DOHH2 (cell line): ENCODE measurements at regions not wholly inside any gene's neighbourhood (a gene's known extent, or its start where the extent isn't known, plus 50 kb on each side); places are given as distances from the start of the nearest gene placed in this dataset.

ENCODE experiments used
- H3F3A ChIP-seq: fragments of 200-600 bp; sonication (generic), shearing (Covaris generic); 2 replicates; pipeline ENCODE4 v1.6.0; 2016; ENCODE audit warnings: antibody characterized with exemption, mild to moderate bottlenecking; ENCODE audit not compliant: control insufficient read depth, insufficient read depth
- H3K27ac ChIP-seq: fragments of 200-600 bp; sonication (generic); 2 replicates; pipeline ENCODE4 v1.5.1; 2014; ENCODE audit warnings: low read depth, mild to moderate bottlenecking, low read length, moderate library complexity
- H3K27me3 ChIP-seq: fragments of 200-600 bp; sonication (generic); 2 replicates; pipeline ENCODE4 v1.6.1; 2014; ENCODE audit warnings: mild to moderate bottlenecking, low read length, mixed read lengths; ENCODE audit not compliant: control insufficient read depth
- H3K36me3 ChIP-seq: fragments of 200-600 bp; sonication (generic); 2 replicates; pipeline ENCODE4 v1.6.1; 2014; ENCODE audit warnings: mild to moderate bottlenecking, low read length, moderate library complexity, mixed read lengths; ENCODE audit not compliant: control insufficient read depth
- H3K4me1 ChIP-seq: fragments of 200-600 bp; sonication (generic); 2 replicates; pipeline ENCODE4 v1.6.1; 2014; ENCODE audit warnings: mild to moderate bottlenecking, low read length, mixed read lengths; ENCODE audit not compliant: control insufficient read depth
- H3K4me2 ChIP-seq: fragments of 200-600 bp; sonication (generic); 2 replicates; pipeline ENCODE4 v1.6.0; 2014; ENCODE audit warnings: mild to moderate bottlenecking, low read length, moderate library complexity
- H3K4me3 ChIP-seq: fragments of 200-600 bp; sonication (generic); 2 replicates; pipeline ENCODE4 v1.5.1; 2014; ENCODE audit warnings: mild to moderate bottlenecking, low read length, mixed read lengths
- H3K79me2 ChIP-seq: fragments of 200-600 bp; sonication (generic); 2 replicates; pipeline ENCODE4 v1.6.1; 2014; ENCODE audit warnings: mild to moderate bottlenecking, low read length, mixed read lengths; ENCODE audit not compliant: control insufficient read depth
- H3K9me2 ChIP-seq: fragments of 200-600 bp; sonication (generic); replicated peaks from 2 replicates; pipeline ENCODE4 v1.6.1; 2014; ENCODE audit warnings: mild to moderate bottlenecking, low read length, mixed read lengths; ENCODE audit not compliant: control insufficient read depth
- H3K9me3 ChIP-seq: fragments of 200-600 bp; sonication (generic); 2 replicates; pipeline ENCODE4 v1.6.1; 2014; ENCODE audit warnings: antibody characterized with exemption, low read length, mixed read lengths; ENCODE audit not compliant: control insufficient read depth, insufficient read depth
- H4K20me1 ChIP-seq: fragments of 200-600 bp; sonication (generic); 2 replicates; pipeline ENCODE4 v1.6.0; 2014; ENCODE audit warnings: low read depth, mild to moderate bottlenecking, antibody characterized with exemption, low read length, moderate library complexity; ENCODE audit not compliant: control insufficient read depth, insufficient read depth
- EZH2phosphoT487 ChIP-seq: fragments of 200-600 bp; sonication (generic); IDR thresholded peaks from 2 replicates; pipeline ENCODE4 v1.6.1; 2017; ENCODE audit warnings: borderline replicate concordance, mild to moderate bottlenecking, antibody characterized with exemption, low read length, moderate library complexity, mixed read lengths
- TF ChIP-seq, protein P1 (sequence below): fragments of 200-600 bp; sonication (generic); IDR thresholded peaks from one replicate; pipeline ENCODE4 v1.5.1; 2014; ENCODE audit warnings: antibody characterized with exemption, mild to moderate bottlenecking, low read depth, low read length; ENCODE audit not compliant: poor library complexity, severe bottlenecking

DNA sequence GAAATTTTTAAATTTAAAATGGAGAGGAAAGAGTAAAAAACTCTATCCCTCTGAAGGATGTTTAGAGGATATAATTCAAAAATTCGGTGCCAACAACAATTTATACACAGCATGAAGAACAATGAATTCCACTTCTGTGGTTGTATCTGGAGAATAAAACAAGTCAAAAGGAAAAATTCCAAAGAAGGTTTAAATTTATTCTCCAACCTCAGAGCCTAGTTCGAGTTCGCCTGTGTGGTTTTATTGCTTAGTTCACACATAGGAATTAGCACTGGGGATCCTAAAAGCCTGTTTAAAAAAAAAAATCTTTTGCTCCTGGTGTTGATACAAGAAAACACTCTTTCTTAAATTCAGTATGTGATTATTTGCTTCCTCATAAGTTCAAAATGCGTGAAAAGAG, 79.2 kb downstream of the LLPH start:
- no peak overlapping the region for H3K4me2 ChIP-seq
- TF ChIP-seq, protein P1, sequence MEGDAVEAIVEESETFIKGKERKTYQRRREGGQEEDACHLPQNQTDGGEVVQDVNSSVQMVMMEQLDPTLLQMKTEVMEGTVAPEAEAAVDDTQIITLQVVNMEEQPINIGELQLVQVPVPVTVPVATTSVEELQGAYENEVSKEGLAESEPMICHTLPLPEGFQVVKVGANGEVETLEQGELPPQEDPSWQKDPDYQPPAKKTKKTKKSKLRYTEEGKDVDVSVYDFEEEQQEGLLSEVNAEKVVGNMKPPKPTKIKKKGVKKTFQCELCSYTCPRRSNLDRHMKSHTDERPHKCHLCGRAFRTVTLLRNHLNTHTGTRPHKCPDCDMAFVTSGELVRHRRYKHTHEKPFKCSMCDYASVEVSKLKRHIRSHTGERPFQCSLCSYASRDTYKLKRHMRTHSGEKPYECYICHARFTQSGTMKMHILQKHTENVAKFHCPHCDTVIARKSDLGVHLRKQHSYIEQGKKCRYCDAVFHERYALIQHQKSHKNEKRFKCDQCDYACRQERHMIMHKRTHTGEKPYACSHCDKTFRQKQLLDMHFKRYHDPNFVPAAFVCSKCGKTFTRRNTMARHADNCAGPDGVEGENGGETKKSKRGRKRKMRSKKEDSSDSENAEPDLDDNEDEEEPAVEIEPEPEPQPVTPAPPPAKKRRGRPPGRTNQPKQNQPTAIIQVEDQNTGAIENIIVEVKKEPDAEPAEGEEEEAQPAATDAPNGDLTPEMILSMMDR = no peak
- no peak for TF ChIP-seq EZH2phosphoT487
- H3K9me3 ChIP-seq = no peaks in the 10 kb centered on the region
- no peak overlapping the region for H3K4me3 ChIP-seq
- no peaks in the 10 kb centered on the region for H3K79me2 ChIP-seq
- H4K20me1 ChIP-seq = no peaks in the 10 kb centered on the region
- no peaks in the 10 kb centered on the region for H3K9me2 ChIP-seq
- H3K27me3 ChIP-seq = peaks cover 8% of the 10 kb centered on the region
- H3K27ac ChIP-seq = no peak overlapping the region
- H3F3A ChIP-seq = no peaks in the 10 kb centered on the region
- H3K4me1 ChIP-seq = no peaks in the 10 kb centered on the region
- no peaks in the 10 kb centered on the region for H3K36me3 ChIP-seq

DNA sequence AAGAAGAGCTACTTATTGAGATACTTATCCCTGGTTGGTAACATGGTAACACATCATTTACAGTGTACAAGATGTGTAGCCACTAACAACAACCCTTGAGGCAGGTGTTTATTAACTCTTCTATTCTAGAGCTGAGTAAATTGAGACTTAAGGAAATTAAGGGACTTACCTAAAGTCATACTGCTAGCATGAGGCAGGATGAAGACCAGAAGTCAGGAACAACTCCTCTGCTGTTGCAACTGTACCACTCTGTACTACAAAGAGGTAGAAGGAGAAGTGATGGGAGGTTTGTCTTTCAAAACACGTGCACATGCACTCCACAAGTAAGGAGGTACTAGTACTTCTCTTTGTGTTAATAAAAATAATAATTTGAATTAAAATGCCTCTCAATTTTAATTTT, 79.9 kb downstream of the LLPH start:
- H3F3A ChIP-seq = no peaks in the 10 kb centered on the region
- no peaks in the 10 kb centered on the region for H3K9me2 ChIP-seq
- H3K27ac ChIP-seq = no peak overlapping the region
- H3K36me3 ChIP-seq = no peaks in the 10 kb centered on the region
- H3K9me3 ChIP-seq = no peaks in the 10 kb centered on the region
- H3K4me3 ChIP-seq = no peak overlapping the region
- no peaks in the 10 kb centered on the region for H3K4me1 ChIP-seq
- TF ChIP-seq, protein P1 = no peak
- TF ChIP-seq EZH2phosphoT487 = no peak
- H3K79me2 ChIP-seq = no peaks in the 10 kb centered on the region
- no peaks in the 10 kb centered on the region for H4K20me1 ChIP-seq
- no peak overlapping the region for H3K4me2 ChIP-seq
- peaks cover 8% of the 10 kb centered on the region for H3K27me3 ChIP-seq

DNA sequence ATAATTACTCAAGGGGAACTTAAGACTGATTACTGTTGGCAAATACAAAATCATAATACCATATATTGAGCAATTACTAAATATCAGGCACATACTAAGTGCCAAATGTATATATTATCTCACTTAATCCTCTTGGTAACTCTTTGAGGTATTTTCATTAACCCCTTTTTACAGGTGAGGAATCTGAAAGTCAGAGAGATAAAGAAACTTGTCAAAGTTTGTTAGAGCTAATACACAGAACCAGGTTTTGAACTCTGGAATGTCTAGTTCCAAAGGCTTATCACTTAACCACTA, 80.3 kb downstream of the LLPH start:
- Histone ChIP-seq H3K36me3 (no peaks in the 10 kb centered on the region), H3K4me3 (no peak overlapping the region), H3K9me3 (no peaks in the 10 kb centered on the region), H3F3A (no peaks in the 10 kb centered on the region), H3K4me2 (no peak overlapping the region), H3K27ac (no peak overlapping the region), H3K27me3 (peaks cover 8% of the 10 kb centered on the region), H4K20me1 (no peaks in the 10 kb centered on the region), H3K4me1 (no peaks in the 10 kb centered on the region), H3K79me2 (no peaks in the 10 kb centered on the region), H3K9me2 (no peaks in the 10 kb centered on the region)
- TF ChIP-seq, protein P1 = no peak
- TF ChIP-seq EZH2phosphoT487 = no peak
